CD14-positive monocyte (primary cell): ENCODE measurements at regions not wholly inside any gene's neighbourhood (a gene's known extent, or its start where the extent isn't known, plus 50 kb on each side); places are given as distances from the start of the nearest gene placed in this dataset.

Experiments
- DNase-seq, 3 donors: peaks; one replicate each; pipeline ENCODE4 v3.0.0-alpha.2; 2011 to 2022
- H2AFZ ChIP-seq: 2 replicates; pipeline ENCODE4 v1.6.0; 2012; ENCODE audit warnings: mild to moderate bottlenecking, low read depth, low read length, inconsistent platforms; ENCODE audit not compliant: insufficient read depth, poor library complexity, severe bottlenecking
- H3K27ac ChIP-seq, 2 donors: 1 replicate in 1 of 2; 2 replicates in 1 of 2; pipeline ENCODE4 v1.5.1; 2012 to 2013; ENCODE audit warnings: low read length in 2 of 2, control low read depth in 1 of 2, inconsistent platforms in 1 of 2, low read depth in 1 of 2, mild to moderate bottlenecking in 1 of 2
- H3K27me3 ChIP-seq, 2 donors: one replicate each; pipeline versions ENCODE4 v1.6.0 to v1.6.1; 2011 to 2013; ENCODE audit warnings: low read length in 2 of 2; ENCODE audit not compliant: control insufficient read depth in 2 of 2, insufficient read depth in 2 of 2
- H3K36me3 ChIP-seq, 2 donors: replicated peaks in 1 of 2; 1 replicate in 1 of 2; 2 replicates in 1 of 2; pipeline versions ENCODE4 v1.5.1 to v1.6.1; 2012 to 2013; ENCODE audit warnings: low read length in 2 of 2, control low read depth in 1 of 2, inconsistent platforms in 1 of 2, mild to moderate bottlenecking in 1 of 2; ENCODE audit not compliant: insufficient read depth in 2 of 2, control insufficient read depth in 1 of 2
- H3K4me1 ChIP-seq, 2 donors: 1 replicate in 1 of 2; 2 replicates in 1 of 2; pipeline versions ENCODE4 v1.5.1 to v1.6.1; 2012 to 2013; ENCODE audit warnings: low read length in 2 of 2, control low read depth in 1 of 2, inconsistent platforms in 1 of 2, mild to moderate bottlenecking in 1 of 2, moderate library complexity in 1 of 2; ENCODE audit not compliant: insufficient read depth in 2 of 2, control insufficient read depth in 1 of 2
- H3K4me2 ChIP-seq: replicated peaks from 2 replicates; pipeline ENCODE3; 2012; ENCODE audit warnings: low read length, moderate library complexity, mild to moderate bottlenecking; ENCODE audit not compliant: poor library complexity, severe bottlenecking; ENCODE audit errors: extremely low read depth
- H3K4me3 ChIP-seq, 3 experiments: fragments of 200-600 bp in 1 of 3; sonication (generic) in 1 of 3; replicated peaks in 1 of 3; 1 replicate in 2 of 3; 2 replicates in 1 of 3; pipeline ENCODE4 v1.5.1; 2011 to 2013; ENCODE audit warnings: low read length in 3 of 3, mild to moderate bottlenecking in 3 of 3, control low read depth in 2 of 3, low read depth in 2 of 3, inconsistent platforms in 1 of 3, moderate library complexity in 1 of 3
- H3K79me2 ChIP-seq: 2 replicates; pipeline ENCODE4 v1.6.0; 2012; ENCODE audit warnings: mild to moderate bottlenecking, control low read depth, inconsistent platforms, low read length, moderate library complexity; ENCODE audit not compliant: insufficient read depth
- H3K9ac ChIP-seq: 2 replicates; pipeline ENCODE4 v1.6.0; 2017; ENCODE audit warnings: low read length, mild to moderate bottlenecking; ENCODE audit not compliant: insufficient read depth, poor library complexity, severe bottlenecking
- H3K9me3 ChIP-seq, 2 donors: replicated peaks in 1 of 2; 1 replicate in 1 of 2; 2 replicates in 1 of 2; pipeline versions ENCODE4 v1.5.1 to v1.6.1; 2012 to 2013; ENCODE audit warnings: low read length in 2 of 2, control low read depth in 1 of 2; ENCODE audit not compliant: control insufficient read depth in 1 of 2, insufficient read depth in 1 of 2
- H4K20me1 ChIP-seq: 2 replicates; pipeline ENCODE4 v1.6.0; 2012; ENCODE audit warnings: mild to moderate bottlenecking, low read length, control low read depth, moderate library complexity; ENCODE audit not compliant: insufficient read depth
- H3K27ac Mint-ChIP-seq, 7 donors: one replicate each; pipeline ENCODE4 v1.8.0; 2020; ENCODE audit warnings: mild to moderate bottlenecking in 7 of 7, mixed read lengths in 7 of 7, moderate library complexity in 6 of 7, inconsistent platforms in 2 of 7
- H3K27me3 Mint-ChIP-seq, 3 donors: one replicate each; pipeline ENCODE4 v1.8.0; 2021 to 2022; ENCODE audit warnings: low read depth in 3 of 3, mild to moderate bottlenecking in 3 of 3, mixed read lengths in 3 of 3, moderate library complexity in 3 of 3, inconsistent platforms in 1 of 3
- H3K36me3 Mint-ChIP-seq, 2 donors: one replicate each; pipeline ENCODE4 v1.8.0; 2020; ENCODE audit warnings: mixed read lengths in 2 of 2, inconsistent platforms in 1 of 2, mild to moderate bottlenecking in 1 of 2
- H3K4me1 Mint-ChIP-seq: one replicate; pipeline ENCODE4 v1.8.0; 2020; ENCODE audit warnings: mild to moderate bottlenecking, mixed read lengths
- H3K4me3 Mint-ChIP-seq, 2 donors: one replicate each; pipeline ENCODE4 v1.8.0; 2020; ENCODE audit warnings: mild to moderate bottlenecking in 2 of 2, mixed read lengths in 2 of 2, moderate library complexity in 1 of 2
- H3K9me3 Mint-ChIP-seq, 7 donors: one replicate each; pipeline ENCODE4 v1.8.0; 2020 to 2022; ENCODE audit warnings: mixed read lengths in 7 of 7, mild to moderate bottlenecking in 6 of 7, moderate library complexity in 6 of 7, inconsistent platforms in 2 of 7
- CTCF ChIP-seq: fragments of 200-600 bp; IDR thresholded peaks from one replicate; pipeline ENCODE4 v1.8.0; 2022; ENCODE audit warnings: antibody characterized with exemption, mild to moderate bottlenecking
- WGBS: methylation state at CpG from one replicate; pipeline ENCODE4 v1.1.5; 2013; ENCODE audit warnings: missing lambda C conversion rate; ENCODE audit not compliant: insufficient coverage; 5-methylcytosine and 5-hydroxymethylcytosine counted together
- intact Hi-C, 2 donors: fragments of 100-400 bp; cut with micrococcal nuclease; formaldehyde crosslinking; loops; one replicate each; pipeline versions ENCODE4 v1.15.0 to v1.15.1; 2023

GRCh38 chr2:219709331-219709761, 81.9 kb downstream of the SLC4A3 start:
- H3K9me3 ChIP-seq = peaks cover 5 to 9% of the 10 kb centered on the region in 2 donors
- TF ChIP-seq CTCF = no peak
- Mint-ChIP-seq H3K9me3 (peaks cover 2 to 9% (median 6%) of the 10 kb centered on the region in 7 donors), H3K27ac (no peak overlapping the region), H3K27me3 (peaks cover 4 to 14% (median 12%) of the 10 kb centered on the region in 3 donors), H3K4me3 (no peak overlapping the region), H3K4me1 (no peaks in the 10 kb centered on the region), H3K36me3 (no peaks in the 10 kb centered on the region)
- intact Hi-C loops = no loop called here
- H2AFZ ChIP-seq = no peak overlapping the region
- H3K4me3 ChIP-seq = no peak overlapping the region
- WGBS = 100% methylated on average over 1 of the region's 2 CpGs
- no peak for DNase-seq
- no peaks in the 10 kb centered on the region for H3K27me3 ChIP-seq
- H3K27ac ChIP-seq = no peak overlapping the region
- no peaks in the 10 kb centered on the region for H3K4me1 ChIP-seq
- H3K79me2 ChIP-seq = no peaks in the 10 kb centered on the region
- no peaks in the 10 kb centered on the region for H4K20me1 ChIP-seq
- H3K9ac ChIP-seq = no peak overlapping the region
- no peak overlapping the region for H3K4me2 ChIP-seq
- H3K36me3 ChIP-seq = no peaks in the 10 kb centered on the region

DNA sequence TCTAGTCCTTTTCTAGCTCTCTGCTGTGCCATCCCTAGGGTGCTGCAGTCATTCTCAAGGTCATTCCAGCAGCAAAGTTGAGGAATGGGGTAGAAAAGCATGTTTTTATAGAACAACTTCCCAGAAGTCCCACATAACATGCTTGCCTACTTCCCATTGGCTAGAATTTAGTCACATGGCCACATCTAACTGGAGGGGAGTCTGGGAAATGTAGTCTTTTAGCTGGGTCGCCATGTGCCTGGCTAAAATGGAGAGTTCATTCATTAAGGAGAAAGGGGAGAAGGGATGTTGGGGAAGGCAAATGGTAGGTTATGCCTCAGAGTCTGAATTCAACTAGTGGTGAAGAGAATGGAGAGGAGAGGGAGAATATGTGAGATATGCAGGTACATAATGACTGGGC, 85.7 kb downstream of the SLC4A3 start:
- WGBS = 94% methylated on average over 1 of the region's 1 CpG
- intact Hi-C loops = no loop called here
- no peak for DNase-seq
- Histone ChIP-seq H3K27ac (no peak overlapping the region), H4K20me1 (no peaks in the 10 kb centered on the region), H2AFZ (no peak overlapping the region), H3K4me1 (peaks cover 6 to 11% of the 10 kb centered on the region in 2 donors), H3K9me3 (peaks cover 5 to 9% of the 10 kb centered on the region in 2 donors), H3K4me3 (no peak overlapping the region), H3K36me3 (no peaks in the 10 kb centered on the region), H3K27me3 (no peaks in the 10 kb centered on the region), H3K79me2 (no peaks in the 10 kb centered on the region), H3K9ac (no peak overlapping the region), H3K4me2 (no peak overlapping the region)
- no peak for TF ChIP-seq CTCF
- H3K27me3 Mint-ChIP-seq = peaks cover 3 to 12% (median 12%) of the 10 kb centered on the region in 3 donors
- H3K4me3 Mint-ChIP-seq = no peak overlapping the region
- H3K9me3 Mint-ChIP-seq = peaks cover 2 to 16% (median 6%) of the 10 kb centered on the region in 7 donors
- no peak overlapping the region for H3K27ac Mint-ChIP-seq
- H3K36me3 Mint-ChIP-seq = no peaks in the 10 kb centered on the region
- peaks cover 12% of the 10 kb centered on the region for H3K4me1 Mint-ChIP-seq
